ENCODE measurements at regions not wholly inside any gene's neighbourhood (a gene's known extent, or its start where the extent isn't known, plus 50 kb on each side); places are given as distances from the start of the nearest gene placed in this dataset.

- Histone ChIP-seq H2BK15ac (replicated peaks; ENCODE audit: low read depth) (no peak overlapping the region), H4K8ac (ENCODE audit: low read depth, low read length) (no peak overlapping the region), H3K4me3 (ENCODE audit: low read length) (no peak overlapping the region), H2AK5ac (ENCODE audit: low read length) (no peak overlapping the region), H3K4ac (ENCODE audit: low read depth, low read length) (no peak overlapping the region), H2BK5ac (ENCODE audit: low read length) (no peak overlapping the region), H3K79me2 (ENCODE audit: control insufficient read depth, insufficient read depth, low read length) (no peaks in the 10 kb centered on the region), H3K56ac (ENCODE audit: low read length) (no peak overlapping the region), H3K79me1 (ENCODE audit: low read length) (no peaks in the 10 kb centered on the region), H3K27me3 (ENCODE audit: insufficient read depth, low read length, poor library complexity) (no peaks in the 10 kb centered on the region), H3K18ac (ENCODE audit: low read length) (no peak overlapping the region), H4K5ac (ENCODE audit: low read length) (no peak overlapping the region), H3K23ac (ENCODE audit: low read length) (no peak overlapping the region), H3K36me3 (ENCODE audit: control insufficient read depth, insufficient read depth, low read length) (no peaks in the 10 kb centered on the region), H3K9ac (ENCODE audit: low read length) (no peak overlapping the region), H2BK120ac (ENCODE audit: low read depth, low read length) (no peak overlapping the region), H3K27ac (ENCODE audit: low read depth, low read length) (no peak overlapping the region), H3K4me1 (ENCODE audit: control insufficient read depth, low read depth, low read length) (no peaks in the 10 kb centered on the region), H3K4me2 (ENCODE audit: low read length) (no peak overlapping the region)
- DNase-seq, result no peak
- no CpG with 5 or more reads among the region's 1 CpG for WGBS (ENCODE audit: extremely low coverage, insufficient coverage, low lambda C conversion rate)
Observed at GRCh38 chr18:45379903-45380302, 235.4 kb upstream of the SLC14A2 start.

- H3K36me3 ChIP-seq (ENCODE audit: control insufficient read depth, insufficient read depth, low read length), result no peaks in the 10 kb centered on the region
- no peak overlapping the region for H4K5ac ChIP-seq (ENCODE audit: low read length)
- no peak overlapping the region for H4K8ac ChIP-seq (ENCODE audit: low read depth, low read length)
- no peak overlapping the region for H3K4me2 ChIP-seq (ENCODE audit: low read length)
- no peak overlapping the region for H2BK15ac ChIP-seq (replicated peaks; ENCODE audit: low read depth)
- H3K4me1 ChIP-seq (ENCODE audit: control insufficient read depth, low read depth, low read length), result no peaks in the 10 kb centered on the region
- H3K79me2 ChIP-seq (ENCODE audit: control insufficient read depth, insufficient read depth, low read length), result no peaks in the 10 kb centered on the region
- no peak for DNase-seq
- no peak overlapping the region for H2BK120ac ChIP-seq (ENCODE audit: low read depth, low read length)
- H3K18ac ChIP-seq (ENCODE audit: low read length), result no peak overlapping the region
- H3K27me3 ChIP-seq (ENCODE audit: insufficient read depth, low read length, poor library complexity), result no peaks in the 10 kb centered on the region
- H3K4ac ChIP-seq (ENCODE audit: low read depth, low read length), result no peak overlapping the region
- H3K4me3 ChIP-seq (ENCODE audit: low read length), result no peak overlapping the region
- H3K27ac ChIP-seq (ENCODE audit: low read depth, low read length), result no peak overlapping the region
- no peak overlapping the region for H3K23ac ChIP-seq (ENCODE audit: low read length)
- no peaks in the 10 kb centered on the region for H3K79me1 ChIP-seq (ENCODE audit: low read length)
- no peak overlapping the region for H2AK5ac ChIP-seq (ENCODE audit: low read length)
- no peak overlapping the region for H3K9ac ChIP-seq (ENCODE audit: low read length)
- no peak overlapping the region for H3K56ac ChIP-seq (ENCODE audit: low read length)
- no peak overlapping the region for H2BK5ac ChIP-seq (ENCODE audit: low read length)
- no CpG with 5 or more reads among the region's 1 CpG for WGBS (ENCODE audit: extremely low coverage, insufficient coverage, low lambda C conversion rate)
Observed at GRCh38 chr18:45381282-45381681, 234.0 kb upstream of the SLC14A2 start.

GRCh38 chr18:45383228-45383627, 232.0 kb upstream of the SLC14A2 start:
- H3K4me3 ChIP-seq (ENCODE audit: low read length), result no peak overlapping the region
- no peak overlapping the region for H3K23ac ChIP-seq (ENCODE audit: low read length)
- no peak overlapping the region for H2BK120ac ChIP-seq (ENCODE audit: low read depth, low read length)
- H4K5ac ChIP-seq (ENCODE audit: low read length), result no peak overlapping the region
- no peak overlapping the region for H3K4ac ChIP-seq (ENCODE audit: low read depth, low read length)
- peak; percentile 30 for DNase-seq
- H3K79me2 ChIP-seq (ENCODE audit: control insufficient read depth, insufficient read depth, low read length), result no peaks in the 10 kb centered on the region
- H3K56ac ChIP-seq (ENCODE audit: low read length), result no peak overlapping the region
- H3K18ac ChIP-seq (ENCODE audit: low read length), result no peak overlapping the region
- H2AK5ac ChIP-seq (ENCODE audit: low read length), result no peak overlapping the region
- no peak overlapping the region for H4K8ac ChIP-seq (ENCODE audit: low read depth, low read length)
- no peaks in the 10 kb centered on the region for H3K27me3 ChIP-seq (ENCODE audit: insufficient read depth, low read length, poor library complexity)
- H3K4me1 ChIP-seq (ENCODE audit: control insufficient read depth, low read depth, low read length), result no peaks in the 10 kb centered on the region
- no peak overlapping the region for H2BK5ac ChIP-seq (ENCODE audit: low read length)
- H3K9ac ChIP-seq (ENCODE audit: low read length), result no peak overlapping the region
- no peak overlapping the region for H2BK15ac ChIP-seq (replicated peaks; ENCODE audit: low read depth)
- H3K27ac ChIP-seq (ENCODE audit: low read depth, low read length), result no peak overlapping the region
- no peak overlapping the region for H3K4me2 ChIP-seq (ENCODE audit: low read length)
- no peaks in the 10 kb centered on the region for H3K36me3 ChIP-seq (ENCODE audit: control insufficient read depth, insufficient read depth, low read length)
- no peaks in the 10 kb centered on the region for H3K79me1 ChIP-seq (ENCODE audit: low read length)
- WGBS (ENCODE audit: extremely low coverage, insufficient coverage, low lambda C conversion rate), result no CpG with 5 or more reads among the region's 1 CpG

- H4K8ac ChIP-seq (ENCODE audit: low read depth, low read length), result no peak overlapping the region
- no peaks in the 10 kb centered on the region for H3K4me1 ChIP-seq (ENCODE audit: control insufficient read depth, low read depth, low read length)
- DNase-seq, result peak; percentile 78
- H3K36me3 ChIP-seq (ENCODE audit: control insufficient read depth, insufficient read depth, low read length), result no peaks in the 10 kb centered on the region
- H3K27ac ChIP-seq (ENCODE audit: low read depth, low read length), result no peak overlapping the region
- H3K79me1 ChIP-seq (ENCODE audit: low read length), result no peaks in the 10 kb centered on the region
- H2BK120ac ChIP-seq (ENCODE audit: low read depth, low read length), result no peak overlapping the region
- no peak overlapping the region for H2AK5ac ChIP-seq (ENCODE audit: low read length)
- H3K18ac ChIP-seq (ENCODE audit: low read length), result no peak overlapping the region
- H3K4me2 ChIP-seq (ENCODE audit: low read length), result no peak overlapping the region
- H3K4ac ChIP-seq (ENCODE audit: low read depth, low read length), result no peak overlapping the region
- H3K79me2 ChIP-seq (ENCODE audit: control insufficient read depth, insufficient read depth, low read length), result no peaks in the 10 kb centered on the region
- no peak overlapping the region for H3K4me3 ChIP-seq (ENCODE audit: low read length)
- H2BK15ac ChIP-seq (replicated peaks; ENCODE audit: low read depth), result no peak overlapping the region
- no peak overlapping the region for H3K23ac ChIP-seq (ENCODE audit: low read length)
- H4K5ac ChIP-seq (ENCODE audit: low read length), result no peak overlapping the region
- no CpG with 5 or more reads among the region's 4 CpGs for WGBS (ENCODE audit: extremely low coverage, insufficient coverage, low lambda C conversion rate)
- no peak overlapping the region for H3K9ac ChIP-seq (ENCODE audit: low read length)
- H2BK5ac ChIP-seq (ENCODE audit: low read length), result no peak overlapping the region
- no peaks in the 10 kb centered on the region for H3K27me3 ChIP-seq (ENCODE audit: insufficient read depth, low read length, poor library complexity)
- no peak overlapping the region for H3K56ac ChIP-seq (ENCODE audit: low read length)
Observed at GRCh38 chr18:45384137-45384961, 230.9 kb upstream of the SLC14A2 start.

- no peak overlapping the region for H3K56ac ChIP-seq (ENCODE audit: low read length)
- no peak overlapping the region for H3K18ac ChIP-seq (ENCODE audit: low read length)
- H3K79me2 ChIP-seq (ENCODE audit: control insufficient read depth, insufficient read depth, low read length), result no peaks in the 10 kb centered on the region
- DNase-seq, result no peak
- no peak overlapping the region for H4K8ac ChIP-seq (ENCODE audit: low read depth, low read length)
- no peak overlapping the region for H3K4me3 ChIP-seq (ENCODE audit: low read length)
- no peak overlapping the region for H3K27ac ChIP-seq (ENCODE audit: low read depth, low read length)
- no peaks in the 10 kb centered on the region for H3K79me1 ChIP-seq (ENCODE audit: low read length)
- no peaks in the 10 kb centered on the region for H3K36me3 ChIP-seq (ENCODE audit: control insufficient read depth, insufficient read depth, low read length)
- no CpG with 5 or more reads among the region's 9 CpGs for WGBS (ENCODE audit: extremely low coverage, insufficient coverage, low lambda C conversion rate)
- no peak overlapping the region for H2AK5ac ChIP-seq (ENCODE audit: low read length)
- no peak overlapping the region for H3K9ac ChIP-seq (ENCODE audit: low read length)
- no peaks in the 10 kb centered on the region for H3K4me1 ChIP-seq (ENCODE audit: control insufficient read depth, low read depth, low read length)
- H2BK120ac ChIP-seq (ENCODE audit: low read depth, low read length), result no peak overlapping the region
- no peak overlapping the region for H3K23ac ChIP-seq (ENCODE audit: low read length)
- H2BK5ac ChIP-seq (ENCODE audit: low read length), result no peak overlapping the region
- no peak overlapping the region for H3K4me2 ChIP-seq (ENCODE audit: low read length)
- no peak overlapping the region for H3K4ac ChIP-seq (ENCODE audit: low read depth, low read length)
- no peak overlapping the region for H4K5ac ChIP-seq (ENCODE audit: low read length)
- no peaks in the 10 kb centered on the region for H3K27me3 ChIP-seq (ENCODE audit: insufficient read depth, low read length, poor library complexity)
- no peak overlapping the region for H2BK15ac ChIP-seq (replicated peaks; ENCODE audit: low read depth)
Observed at GRCh38 chr18:45384962-45385315, 230.3 kb upstream of the SLC14A2 start.
